ENCODE measurements at regions not wholly inside any gene's neighbourhood (a gene's known extent, or its start where the extent isn't known, plus 50 kb on each side); places are given as distances from the start of the nearest gene placed in this dataset.

GRCh38 chr6:3527651-3527977 is 70.8 kb upstream of the SLC22A23 start:
- TF ChIP-seq RXRA (IDR thresholded peaks at IDR 0.05; ENCODE audit: borderline replicate concordance, low read depth), result no peak
- TF ChIP-seq EZH2phosphoT487 (IDR thresholded peaks at IDR 0.05; ENCODE audit: borderline replicate concordance, low read depth), result no peak
- no peak for TF ChIP-seq CTCF (IDR thresholded peaks at IDR 0.05)
- TF ChIP-seq POLR2AphosphoS5 (IDR thresholded peaks at IDR 0.05; ENCODE audit: low read depth, low read length), result no peak

Measured in SK-N-SH (cell line).